ENCODE measurements at regions not wholly inside any gene's neighbourhood (a gene's known extent, or its start where the extent isn't known, plus 50 kb on each side); places are given as distances from the start of the nearest gene placed in this dataset.

DNA sequence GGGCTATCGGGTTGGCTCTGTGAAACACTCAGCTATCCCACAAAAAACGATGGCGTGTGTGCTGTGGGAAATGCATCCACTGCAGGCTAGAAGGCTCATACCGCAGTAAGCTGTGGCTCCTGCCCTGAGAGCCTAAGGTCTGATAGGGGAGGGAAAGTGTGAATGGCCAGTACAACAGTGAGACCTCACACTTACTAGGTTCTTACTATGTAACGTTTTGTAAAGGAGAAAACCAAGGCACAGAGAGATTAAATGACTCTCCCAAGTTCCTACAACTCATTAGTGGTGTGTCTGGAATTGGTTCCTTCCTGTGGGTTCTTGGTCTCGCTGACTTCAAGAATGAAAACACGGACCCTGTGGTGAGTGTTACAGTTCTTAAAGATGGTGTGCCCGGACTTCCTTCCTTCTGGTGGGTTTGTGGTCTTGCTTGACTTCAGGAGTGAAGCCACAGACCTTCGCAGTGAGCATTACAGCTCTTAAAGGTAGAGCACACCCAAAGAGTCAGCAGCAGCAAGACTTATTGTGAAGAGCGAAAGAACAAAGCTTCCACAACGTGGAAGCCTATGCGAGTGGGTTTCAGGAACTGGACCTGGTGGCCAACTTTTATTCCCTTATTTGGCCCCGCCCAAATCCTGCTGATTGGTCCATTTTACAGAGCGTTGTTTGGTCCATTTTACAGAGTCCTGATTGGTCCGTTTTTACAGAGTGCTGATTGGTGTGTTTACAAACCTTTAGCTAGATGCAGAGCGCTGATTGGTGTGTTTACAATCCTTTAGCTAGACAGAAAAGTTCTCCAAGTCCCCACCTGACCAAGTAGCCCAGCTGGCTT is 161.7 kb downstream of the POLR2M start:
- TF ChIP-seq NFIC (IDR thresholded peaks at IDR 0.05) (no peak), FOXM1 (IDR thresholded peaks at IDR 0.05; ENCODE audit: borderline replicate concordance, low read depth) (no peak), RAD21 (IDR thresholded peaks at IDR 0.05; ENCODE audit: low read depth) (no peak), TEAD4 (IDR thresholded peaks at IDR 0.05) (no peak), EP300 (IDR thresholded peaks at IDR 0.05; ENCODE audit: borderline replicate concordance) (no peak), TCF12 (IDR thresholded peaks at IDR 0.05; ENCODE audit: low read depth) (no peak), YY1 (IDR thresholded peaks at IDR 0.05; ENCODE audit: low read depth) (no peak), TAF1 (IDR thresholded peaks at IDR 0.05; ENCODE audit: low read depth) (no peak), CEBPB (IDR thresholded peaks at IDR 0.05) (no peak)
- TF ChIP-seq, protein P1, sequence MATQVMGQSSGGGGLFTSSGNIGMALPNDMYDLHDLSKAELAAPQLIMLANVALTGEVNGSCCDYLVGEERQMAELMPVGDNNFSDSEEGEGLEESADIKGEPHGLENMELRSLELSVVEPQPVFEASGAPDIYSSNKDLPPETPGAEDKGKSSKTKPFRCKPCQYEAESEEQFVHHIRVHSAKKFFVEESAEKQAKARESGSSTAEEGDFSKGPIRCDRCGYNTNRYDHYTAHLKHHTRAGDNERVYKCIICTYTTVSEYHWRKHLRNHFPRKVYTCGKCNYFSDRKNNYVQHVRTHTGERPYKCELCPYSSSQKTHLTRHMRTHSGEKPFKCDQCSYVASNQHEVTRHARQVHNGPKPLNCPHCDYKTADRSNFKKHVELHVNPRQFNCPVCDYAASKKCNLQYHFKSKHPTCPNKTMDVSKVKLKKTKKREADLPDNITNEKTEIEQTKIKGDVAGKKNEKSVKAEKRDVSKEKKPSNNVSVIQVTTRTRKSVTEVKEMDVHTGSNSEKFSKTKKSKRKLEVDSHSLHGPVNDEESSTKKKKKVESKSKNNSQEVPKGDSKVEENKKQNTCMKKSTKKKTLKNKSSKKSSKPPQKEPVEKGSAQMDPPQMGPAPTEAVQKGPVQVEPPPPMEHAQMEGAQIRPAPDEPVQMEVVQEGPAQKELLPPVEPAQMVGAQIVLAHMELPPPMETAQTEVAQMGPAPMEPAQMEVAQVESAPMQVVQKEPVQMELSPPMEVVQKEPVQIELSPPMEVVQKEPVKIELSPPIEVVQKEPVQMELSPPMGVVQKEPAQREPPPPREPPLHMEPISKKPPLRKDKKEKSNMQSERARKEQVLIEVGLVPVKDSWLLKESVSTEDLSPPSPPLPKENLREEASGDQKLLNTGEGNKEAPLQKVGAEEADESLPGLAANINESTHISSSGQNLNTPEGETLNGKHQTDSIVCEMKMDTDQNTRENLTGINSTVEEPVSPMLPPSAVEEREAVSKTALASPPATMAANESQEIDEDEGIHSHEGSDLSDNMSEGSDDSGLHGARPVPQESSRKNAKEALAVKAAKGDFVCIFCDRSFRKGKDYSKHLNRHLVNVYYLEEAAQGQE (IDR thresholded peaks at IDR 0.05; ENCODE audit: low read depth): no peak
- TF ChIP-seq, protein P2, sequence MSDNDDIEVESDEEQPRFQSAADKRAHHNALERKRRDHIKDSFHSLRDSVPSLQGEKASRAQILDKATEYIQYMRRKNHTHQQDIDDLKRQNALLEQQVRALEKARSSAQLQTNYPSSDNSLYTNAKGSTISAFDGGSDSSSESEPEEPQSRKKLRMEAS (IDR thresholded peaks at IDR 0.05): no peak
- TF ChIP-seq, protein P3, sequence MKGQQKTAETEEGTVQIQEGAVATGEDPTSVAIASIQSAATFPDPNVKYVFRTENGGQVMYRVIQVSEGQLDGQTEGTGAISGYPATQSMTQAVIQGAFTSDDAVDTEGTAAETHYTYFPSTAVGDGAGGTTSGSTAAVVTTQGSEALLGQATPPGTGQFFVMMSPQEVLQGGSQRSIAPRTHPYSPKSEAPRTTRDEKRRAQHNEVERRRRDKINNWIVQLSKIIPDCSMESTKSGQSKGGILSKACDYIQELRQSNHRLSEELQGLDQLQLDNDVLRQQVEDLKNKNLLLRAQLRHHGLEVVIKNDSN (IDR thresholded peaks at IDR 0.05): no peak

DNA sequence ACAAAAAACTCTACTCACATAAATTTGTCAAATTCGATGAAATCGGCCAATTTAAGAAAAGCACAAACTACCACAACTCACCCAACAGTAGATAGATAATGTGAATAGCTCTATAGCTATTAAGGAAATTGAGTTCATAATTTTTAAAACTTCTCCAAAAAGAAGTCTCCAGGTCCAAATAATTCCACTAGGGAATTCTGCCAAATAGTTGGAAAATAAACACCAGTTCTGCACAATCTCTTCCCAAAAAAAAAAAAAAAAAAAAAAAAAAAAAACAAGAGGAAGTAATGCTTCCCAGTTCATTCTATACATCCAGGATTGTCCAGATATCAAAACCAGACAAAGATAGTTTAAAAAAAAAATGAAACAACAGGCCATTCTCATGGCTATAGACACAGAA is 164.2 kb downstream of the POLR2M start:
- TF ChIP-seq, protein P1 (IDR thresholded peaks at IDR 0.05; ENCODE audit: low read depth): no peak
- TF ChIP-seq ZBTB7A (IDR thresholded peaks at IDR 0.05; ENCODE audit: low read depth) (no peak), EGR1 (IDR thresholded peaks at IDR 0.05) (no peak), YY1 (IDR thresholded peaks at IDR 0.05; ENCODE audit: low read depth) (no peak), EP300 (IDR thresholded peaks at IDR 0.05; ENCODE audit: borderline replicate concordance) (no peak), RAD21 (IDR thresholded peaks at IDR 0.05; ENCODE audit: low read depth) (no peak), TAF1 (IDR thresholded peaks at IDR 0.05; ENCODE audit: low read depth) (no peak), CEBPB (IDR thresholded peaks at IDR 0.05) (no peak), FOXM1 (IDR thresholded peaks at IDR 0.05; ENCODE audit: borderline replicate concordance, low read depth) (no peak), CREB1 (IDR thresholded peaks at IDR 0.05; ENCODE audit: low read depth) (no peak)
- TF ChIP-seq, protein P2 (IDR thresholded peaks at IDR 0.05): no peak

DNA sequence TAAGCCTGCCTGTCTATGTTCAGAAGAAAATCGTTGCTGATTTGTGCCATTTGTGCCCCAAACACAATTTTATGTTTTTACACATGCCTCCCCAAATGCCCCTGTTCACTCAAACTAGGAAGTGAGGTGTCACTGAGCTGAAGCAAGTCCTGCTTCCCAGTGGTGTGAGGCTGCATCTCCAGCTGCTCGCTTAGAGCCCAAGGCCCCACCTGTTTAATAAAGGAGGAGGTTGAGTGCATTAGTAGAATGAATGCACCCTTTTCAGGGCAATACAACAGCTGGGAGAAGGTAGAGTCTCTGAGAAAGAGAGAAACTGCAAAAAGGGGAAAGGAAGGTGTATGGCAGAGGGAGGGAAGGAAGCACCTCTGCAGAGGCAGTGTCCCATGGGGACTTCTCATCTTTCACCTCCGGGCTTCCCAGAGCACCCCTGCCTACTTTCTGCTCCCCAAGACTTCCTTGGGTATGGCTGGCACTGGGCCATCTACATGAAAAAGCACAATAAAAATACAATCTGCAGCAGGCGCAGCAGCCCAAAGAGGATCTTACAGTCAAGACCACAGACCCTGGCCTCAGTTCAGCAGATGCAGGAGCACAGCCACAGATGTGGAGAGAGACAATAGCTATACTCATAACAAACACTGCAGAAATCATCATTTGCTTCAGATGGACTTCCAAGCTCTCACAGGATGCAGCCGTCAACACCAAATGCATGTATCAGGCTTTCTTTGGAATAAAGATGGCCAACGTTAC is 165.9 kb downstream of the POLR2M start:
- TF ChIP-seq, protein P2 (IDR thresholded peaks at IDR 0.05): no peak
- TF ChIP-seq ZBTB7A (IDR thresholded peaks at IDR 0.05; ENCODE audit: low read depth) (no peak), TAF1 (IDR thresholded peaks at IDR 0.05; ENCODE audit: low read depth) (no peak)

DNA sequence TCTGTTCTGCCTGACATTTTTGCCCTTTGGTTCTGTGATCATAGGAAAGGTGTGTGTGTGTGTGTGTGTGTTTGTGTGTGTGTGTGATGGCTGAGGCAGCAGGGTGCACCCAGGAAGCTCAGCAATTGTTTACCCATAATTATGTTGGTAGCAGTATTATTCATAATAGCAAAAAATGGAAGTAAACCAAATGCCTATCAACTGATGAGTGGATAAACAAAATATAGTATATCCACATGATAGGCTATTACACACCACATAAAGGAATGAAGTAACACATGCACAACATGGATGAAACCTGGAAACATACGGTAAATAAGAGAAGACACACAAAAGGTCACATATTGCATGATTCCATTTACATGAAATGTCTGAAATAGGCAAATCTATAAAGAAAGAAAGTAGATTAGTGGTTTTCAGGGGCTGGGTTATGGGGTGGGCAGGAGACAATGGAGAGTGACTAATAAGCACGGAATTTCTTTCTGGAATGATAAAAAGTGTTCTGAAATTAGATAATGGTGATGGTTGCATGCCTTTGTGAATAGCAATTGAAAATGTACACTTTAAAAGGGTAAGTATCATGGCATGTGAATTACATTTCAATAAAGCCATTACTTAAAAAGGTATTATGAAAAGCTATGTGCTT is 167.2 kb downstream of the POLR2M start:
- TF ChIP-seq TEAD4 (IDR thresholded peaks at IDR 0.05): 0 out of 2 replicates have a peak, but pooled peaks have one; percentile 31
- no peak for TF ChIP-seq FOXM1 (IDR thresholded peaks at IDR 0.05; ENCODE audit: borderline replicate concordance, low read depth)

DNA sequence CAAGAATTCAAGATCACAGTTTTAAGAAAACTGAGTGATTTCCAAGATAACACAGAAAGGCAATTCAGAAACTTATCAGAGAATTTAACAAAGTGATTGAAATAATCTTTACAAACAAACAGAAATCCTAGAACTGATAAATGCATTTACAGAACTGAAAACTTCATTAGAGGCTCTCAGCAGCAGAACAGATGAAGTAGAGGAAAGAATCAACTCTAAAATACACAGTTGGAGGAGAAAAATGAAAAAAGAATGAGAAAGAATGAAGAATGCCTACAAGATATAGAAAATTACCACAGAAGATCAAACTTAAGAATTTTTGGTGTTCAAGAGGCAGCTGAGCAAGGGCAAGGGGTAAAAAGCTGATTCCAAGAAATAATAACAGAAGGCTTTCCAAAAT is 168.8 kb downstream of the POLR2M start:
- TF ChIP-seq EGR1 (IDR thresholded peaks at IDR 0.05) (no peak), EP300 (IDR thresholded peaks at IDR 0.05; ENCODE audit: borderline replicate concordance) (no peak)

DNA sequence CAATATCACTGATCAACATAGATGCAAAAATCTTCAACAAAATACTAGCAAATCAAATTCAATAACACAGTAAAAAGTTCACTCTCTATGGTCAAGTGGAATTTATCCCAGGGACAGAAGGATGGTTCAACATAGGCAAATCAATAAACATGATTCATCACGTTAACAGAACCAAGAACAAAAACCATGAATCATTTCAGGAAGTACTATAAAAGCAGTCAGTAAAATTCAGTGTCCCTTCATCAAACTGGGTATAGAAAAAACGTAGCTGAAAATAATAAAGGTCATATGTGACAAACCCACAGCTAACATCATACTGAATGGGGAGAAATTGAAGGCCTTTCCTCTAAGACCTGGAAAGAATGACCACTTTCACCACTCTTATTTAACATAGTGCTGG is 172.1 kb downstream of the POLR2M start:
- TF ChIP-seq TEAD4 (IDR thresholded peaks at IDR 0.05) (no peak), RAD21 (IDR thresholded peaks at IDR 0.05; ENCODE audit: low read depth) (no peak), CEBPB (IDR thresholded peaks at IDR 0.05) (no peak), YY1 (IDR thresholded peaks at IDR 0.05; ENCODE audit: low read depth) (no peak), EGR1 (IDR thresholded peaks at IDR 0.05) (no peak), ZBTB7A (IDR thresholded peaks at IDR 0.05; ENCODE audit: low read depth) (no peak), NFIC (IDR thresholded peaks at IDR 0.05) (no peak), TCF12 (IDR thresholded peaks at IDR 0.05; ENCODE audit: low read depth) (no peak), FOXM1 (IDR thresholded peaks at IDR 0.05; ENCODE audit: borderline replicate concordance, low read depth) (no peak), TAF1 (IDR thresholded peaks at IDR 0.05; ENCODE audit: low read depth) (no peak), EP300 (IDR thresholded peaks at IDR 0.05; ENCODE audit: borderline replicate concordance) (no peak), CREB1 (IDR thresholded peaks at IDR 0.05; ENCODE audit: low read depth) (no peak)
- TF ChIP-seq, protein P3 (IDR thresholded peaks at IDR 0.05): no peak
- TF ChIP-seq, protein P2 (IDR thresholded peaks at IDR 0.05): no peak
- TF ChIP-seq, protein P1 (IDR thresholded peaks at IDR 0.05; ENCODE audit: low read depth): no peak

Measured in Ishikawa (cell line).